Nephron progenitor cell (in vitro differentiated cells): ENCODE measurements at regions not wholly inside any gene's neighbourhood (a gene's known extent, or its start where the extent isn't known, plus 50 kb on each side); places are given as distances from the start of the nearest gene placed in this dataset.

ENCODE experiments used
- DNase-seq: peaks from one replicate; pipeline ENCODE4 v3.0.0; 2021
- H3K27ac Mint-ChIP-seq: 2 replicates; pipeline ENCODE4 v1.8.0; 2021; ENCODE audit warnings: mild to moderate bottlenecking, moderate library complexity, mixed read lengths
- H3K27me3 Mint-ChIP-seq: 2 replicates; pipeline ENCODE4 v1.8.0; 2021; ENCODE audit warnings: mild to moderate bottlenecking, low read depth, mixed read lengths; ENCODE audit not compliant: poor library complexity
- H3K36me3 Mint-ChIP-seq: 2 replicates; pipeline ENCODE4 v1.8.0; 2021; ENCODE audit warnings: low read depth, mixed read lengths
- H3K4me1 Mint-ChIP-seq: 2 replicates; pipeline ENCODE4 v1.8.0; 2021; ENCODE audit warnings: mixed read lengths
- H3K4me3 Mint-ChIP-seq: 2 replicates; pipeline ENCODE4 v1.8.0; 2021; ENCODE audit warnings: mild to moderate bottlenecking, moderate library complexity, mixed read lengths
- H3K9me3 Mint-ChIP-seq: 2 replicates; pipeline ENCODE4 v1.8.0; 2021; ENCODE audit warnings: mild to moderate bottlenecking, moderate library complexity, mixed read lengths
- CTCF ChIP-seq: fragments of 200-600 bp; sonication (generic); IDR thresholded peaks from 2 replicates; pipeline ENCODE4 v1.5.0; 2021; ENCODE audit warnings: antibody characterized with exemption

GRCh38 chr10:36168777-36169176 lies 526.7 kb upstream of the FZD8 start:
- Mint-ChIP-seq H3K4me3 (no peak overlapping the region), H3K9me3 (no peaks in the 10 kb centered on the region), H3K27ac (no peak overlapping the region), H3K27me3 (no peaks in the 10 kb centered on the region), H3K4me1 (peaks cover 32% of the 10 kb centered on the region), H3K36me3 (no peaks in the 10 kb centered on the region)
- no peak for DNase-seq
- no peak for TF ChIP-seq CTCF

DNA sequence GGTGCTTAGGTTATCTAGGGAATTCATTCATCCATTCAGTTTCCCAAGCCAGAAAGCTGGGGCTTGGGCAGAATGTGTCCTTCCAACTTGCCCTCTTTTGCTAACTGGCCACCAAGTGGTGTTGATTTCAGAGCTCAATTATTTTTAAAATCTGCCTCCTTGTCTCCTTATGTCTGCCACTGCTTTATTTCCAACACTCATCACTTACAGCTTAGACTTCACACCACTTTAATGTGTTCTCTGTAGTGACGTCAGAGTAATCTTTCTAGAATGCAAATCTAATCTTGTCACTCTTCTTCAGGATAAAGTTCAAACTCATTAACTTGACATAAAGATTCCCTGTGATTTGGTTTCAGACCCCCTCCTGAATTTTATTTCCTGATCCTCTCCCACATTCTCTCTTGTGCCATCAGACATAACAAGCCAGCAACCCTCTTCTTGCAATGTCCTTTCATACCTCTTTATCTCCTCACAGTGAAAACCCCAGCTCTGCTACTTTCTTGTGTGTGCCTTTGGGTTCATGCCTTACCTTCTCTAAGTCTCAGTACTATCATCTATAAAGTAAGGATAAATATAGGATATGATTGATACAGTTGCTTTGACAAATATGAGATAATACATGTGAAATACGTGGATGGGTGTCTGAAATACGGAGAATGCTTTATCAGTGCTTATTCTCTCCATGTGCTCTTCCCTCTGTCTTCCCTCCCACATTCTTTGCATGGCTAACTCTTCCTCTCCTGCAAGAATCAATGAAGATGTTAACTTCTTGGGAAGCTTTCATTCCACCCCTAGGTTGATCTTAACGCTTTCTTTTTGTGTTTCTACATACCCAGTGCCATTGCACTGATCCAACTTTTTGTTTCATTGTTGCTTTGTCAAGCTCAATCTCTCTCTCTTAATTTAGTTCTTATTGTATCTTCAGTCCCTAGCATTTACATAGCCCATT lies 522.7 kb upstream of the FZD8 start:
- H3K4me1 Mint-ChIP-seq, result peaks cover 4% of the 10 kb centered on the region
- H3K9me3 Mint-ChIP-seq, result no peaks in the 10 kb centered on the region
- H3K27ac Mint-ChIP-seq, result no peak overlapping the region
- no peaks in the 10 kb centered on the region for H3K36me3 Mint-ChIP-seq
- no peak overlapping the region for H3K4me3 Mint-ChIP-seq
- DNase-seq, result no peak
- TF ChIP-seq CTCF, result no peak
- peaks cover 6% of the 10 kb centered on the region for H3K27me3 Mint-ChIP-seq

DNA sequence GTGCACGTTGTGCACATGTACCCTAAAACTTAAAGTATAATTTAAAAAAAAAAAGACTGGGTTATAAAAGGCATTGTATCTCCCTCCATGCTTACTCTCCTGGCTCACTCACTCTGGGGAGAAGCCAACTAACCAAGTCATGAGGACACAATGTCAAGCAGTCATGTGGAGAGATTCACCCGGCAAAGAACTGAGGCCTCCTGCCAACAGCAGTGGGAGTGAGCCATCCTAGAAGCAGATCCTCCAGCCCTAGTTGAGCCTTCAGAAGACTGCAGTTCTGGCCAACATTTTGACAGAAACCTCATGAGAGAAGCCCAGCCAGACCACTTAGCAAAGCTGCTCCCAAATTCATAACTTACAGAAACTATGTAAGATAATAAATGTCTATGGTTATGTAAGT lies 521.7 kb upstream of the FZD8 start:
- Mint-ChIP-seq H3K27me3 (peaks cover 6% of the 10 kb centered on the region), H3K4me3 (no peak overlapping the region), H3K4me1 (peaks cover 4% of the 10 kb centered on the region), H3K9me3 (peaks cover under 1% of the 10 kb centered on the region), H3K27ac (no peak overlapping the region), H3K36me3 (no peaks in the 10 kb centered on the region)
- DNase-seq, result no peak
- TF ChIP-seq CTCF, result no peak

DNA sequence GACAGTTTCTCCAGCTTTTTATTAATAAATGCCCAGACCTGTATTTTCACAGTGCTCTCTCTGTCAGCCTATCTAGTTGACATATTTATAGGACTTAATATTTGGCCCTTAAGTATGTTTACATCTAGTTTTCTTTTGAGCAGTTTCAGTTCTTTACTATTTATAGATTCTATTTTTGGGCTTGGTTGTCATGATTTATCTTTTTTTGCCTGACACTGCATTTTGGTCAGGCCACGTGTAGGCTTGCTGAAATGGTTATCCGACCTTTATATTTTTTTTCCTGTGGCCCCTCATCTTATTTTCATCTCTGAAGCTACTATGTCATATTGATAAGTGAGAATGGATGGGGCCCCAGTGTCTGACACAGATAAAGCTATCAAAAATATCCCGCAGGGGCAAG lies 515.4 kb upstream of the FZD8 start:
- H3K27ac Mint-ChIP-seq, result no peak overlapping the region
- TF ChIP-seq CTCF, result no peak
- no peaks in the 10 kb centered on the region for H3K4me1 Mint-ChIP-seq
- H3K36me3 Mint-ChIP-seq, result no peaks in the 10 kb centered on the region
- H3K27me3 Mint-ChIP-seq, result peaks cover 6% of the 10 kb centered on the region
- H3K4me3 Mint-ChIP-seq, result no peak overlapping the region
- peaks cover 3% of the 10 kb centered on the region for H3K9me3 Mint-ChIP-seq
- DNase-seq, result no peak

DNA sequence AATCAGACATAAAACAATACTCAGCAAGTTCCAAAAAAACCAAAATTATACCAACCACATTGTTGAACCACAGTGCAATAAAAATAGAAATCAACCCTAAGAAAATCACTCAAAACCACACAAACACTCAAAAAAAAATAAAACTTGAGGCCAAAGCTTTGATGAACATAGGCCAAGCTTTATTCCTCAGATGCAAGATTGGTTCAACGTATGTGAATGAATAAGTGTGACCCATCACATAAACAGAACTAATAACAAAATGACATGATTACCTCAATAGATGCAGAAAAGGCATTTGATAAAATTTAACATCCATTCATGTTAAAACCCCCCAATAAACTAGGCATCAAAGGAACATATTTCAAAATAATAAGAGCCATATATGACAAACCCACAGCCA lies 506.1 kb upstream of the FZD8 start:
- Mint-ChIP-seq H3K27me3 (no peaks in the 10 kb centered on the region), H3K27ac (no peak overlapping the region), H3K4me3 (no peak overlapping the region), H3K36me3 (peaks cover 19% of the 10 kb centered on the region), H3K9me3 (peaks cover 32% of the 10 kb centered on the region), H3K4me1 (peaks cover 34% of the 10 kb centered on the region)
- TF ChIP-seq CTCF, result no peak
- no peak for DNase-seq

DNA sequence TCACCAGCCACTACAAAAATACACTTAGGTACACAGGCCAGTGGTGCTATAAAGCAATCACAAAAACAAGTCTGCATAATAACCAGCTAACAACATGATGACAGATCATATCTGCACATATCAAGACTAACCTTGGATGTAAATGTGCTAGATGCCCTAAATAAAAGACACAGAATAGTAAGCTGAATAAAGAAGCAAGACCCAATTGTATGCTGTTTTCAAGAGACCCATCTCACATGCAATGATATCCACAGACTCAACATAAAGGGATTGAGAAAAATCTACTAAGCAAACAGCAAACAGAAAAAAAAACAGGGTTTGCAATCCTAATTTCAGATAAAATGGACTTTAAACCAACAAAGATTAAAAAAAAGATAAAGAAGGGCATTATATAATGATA lies 505.4 kb upstream of the FZD8 start:
- Mint-ChIP-seq H3K36me3 (peaks cover 19% of the 10 kb centered on the region), H3K27me3 (no peaks in the 10 kb centered on the region), H3K4me1 (peaks cover 41% of the 10 kb centered on the region), H3K4me3 (no peak overlapping the region), H3K9me3 (peaks cover 32% of the 10 kb centered on the region), H3K27ac (no peak overlapping the region)
- TF ChIP-seq CTCF, result no peak
- no peak for DNase-seq
